HepG2 (cell line): ENCODE measurements at regions not wholly inside any gene's neighbourhood (a gene's known extent, or its start where the extent isn't known, plus 50 kb on each side); places are given as distances from the start of the nearest gene placed in this dataset.

Experiments
- CTCF ChIP-seq: sonication (generic); formaldehyde crosslinking; IDR thresholded peaks from 2 replicates; pipeline ENCODE4 v1.5.0; 2020; ENCODE audit warnings: mild to moderate bottlenecking, missing genetic modification reagents, moderate library complexity
- FOXM1 ChIP-seq: sonication (generic); formaldehyde crosslinking; IDR thresholded peaks from 2 replicates; pipeline ENCODE4 v1.5.0; 2020; ENCODE audit warnings: missing genetic modification reagents
- POLR2A ChIP-seq, 2 experiments: IDR thresholded peaks; 2 replicates each; pipeline ENCODE4 v1.6.1; 2011; ENCODE audit warnings: low read depth in 2 of 2, low read length in 2 of 2, mild to moderate bottlenecking in 1 of 2, moderate library complexity in 1 of 2; ENCODE audit not compliant: insufficient read depth in 1 of 2
- POLR2AphosphoS5 ChIP-seq: IDR thresholded peaks from 2 replicates; pipeline ENCODE4 v1.6.1; 2012; ENCODE audit warnings: low read depth, low read length
- RAD21 ChIP-seq: fragments of 450-650 bp; formaldehyde crosslinking; IDR thresholded peaks from 2 replicates; pipeline ENCODE4 v1.5.0; 2020; ENCODE audit warnings: mild to moderate bottlenecking
- REST ChIP-seq, 2 experiments: IDR thresholded peaks; 2 replicates each; pipeline ENCODE4 v1.6.1; 2011 to 2012; ENCODE audit warnings: low read length in 2 of 2, borderline replicate concordance in 1 of 2, low read depth in 1 of 2, mild to moderate bottlenecking in 1 of 2, moderate library complexity in 1 of 2
- SIN3A ChIP-seq: IDR thresholded peaks from 2 replicates; pipeline ENCODE4 v1.6.1; 2011; ENCODE audit warnings: low read depth, mild to moderate bottlenecking, control low read depth, low read length, borderline replicate concordance
- SMAD1 ChIP-seq: sonication (generic); formaldehyde crosslinking; IDR thresholded peaks from 2 replicates; pipeline ENCODE4 v1.4.0; 2020; ENCODE audit warnings: missing genetic modification reagents, low read depth, mild to moderate bottlenecking, borderline replicate concordance
- ZNF546 ChIP-seq: sonication (generic); formaldehyde crosslinking; conservative IDR thresholded peaks from 2 replicates; pipeline ENCODE4 v1.8.1; 2023; ENCODE audit warnings: mild to moderate bottlenecking, missing genetic modification reagents
- ZNF792 ChIP-seq: IDR thresholded peaks from 2 replicates; pipeline ENCODE4 v1.6.1; 2016

DNA sequence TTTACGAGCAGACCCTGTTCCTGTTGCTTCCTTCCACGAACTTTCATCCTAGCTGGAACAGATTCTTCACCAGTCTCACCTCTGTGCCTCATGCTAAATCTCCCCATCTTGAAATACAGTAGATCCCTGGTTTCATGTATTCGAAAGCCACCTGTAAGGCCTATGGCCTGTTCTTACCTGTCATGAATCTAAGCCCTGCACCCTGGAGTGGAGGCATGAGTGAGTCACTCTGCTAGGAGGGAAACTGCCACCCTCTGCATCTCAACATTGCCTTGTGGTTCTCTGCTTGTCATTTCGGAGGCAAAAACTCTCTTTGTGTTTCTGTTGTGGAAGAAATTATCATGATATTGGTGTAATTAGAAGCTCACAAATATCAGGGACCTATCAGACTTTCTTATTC is 320.0 kb downstream of the ENC1 start:
- TF ChIP-seq POLR2A (IDR thresholded peaks at IDR 0.05; ENCODE audit: insufficient read depth in 1 of 2, low read depth in 2 of 2, low read length in 2 of 2) (no peak), RAD21 (no peak), FOXM1 (no peak), SMAD1 (CRISPR knock-in tag) (no peak), CTCF (no peak), REST (IDR thresholded peaks at IDR 0.05; ENCODE audit: borderline replicate concordance in 1 of 2, low read depth in 1 of 2, low read length in 2 of 2) (no peak), ZNF792 (CRISPR knock-in tag) (no peak), ZNF546 (CRISPR knock-in tag) (no peak), SIN3A (no peak), POLR2AphosphoS5 (no peak)
